Nephron (organoid): ENCODE measurements at regions not wholly inside any gene's neighbourhood (a gene's known extent, or its start where the extent isn't known, plus 50 kb on each side); places are given as distances from the start of the nearest gene placed in this dataset.
"Not testable (repeated sequence)": the region's sequence is repeated elsewhere in the genome, so short reads cannot be mapped to it uniquely, and the experiment has no call there.

ENCODE experiments used
- H3K27ac Mint-ChIP-seq, 3 experiments: 2 replicates each; pipeline ENCODE4 v1.8.0; 2020; ENCODE audit warnings: mixed read lengths in 3 of 3, mild to moderate bottlenecking in 2 of 3, moderate library complexity in 1 of 3
- H3K27me3 Mint-ChIP-seq: 2 replicates; pipeline ENCODE4 v1.8.0; 2021; ENCODE audit warnings: low read depth, mild to moderate bottlenecking, moderate library complexity, mixed read lengths
- H3K36me3 Mint-ChIP-seq: 2 replicates; pipeline ENCODE4 v1.8.0; 2020; ENCODE audit warnings: low read depth, mixed read lengths
- H3K4me1 Mint-ChIP-seq: 2 replicates; pipeline ENCODE4 v1.8.0; 2020; ENCODE audit warnings: mixed read lengths
- H3K4me3 Mint-ChIP-seq, 3 experiments: 2 replicates each; pipeline ENCODE4 v1.8.0; 2020; ENCODE audit warnings: mild to moderate bottlenecking in 3 of 3, mixed read lengths in 3 of 3, moderate library complexity in 2 of 3
- H3K9me3 Mint-ChIP-seq: 2 replicates; pipeline ENCODE4 v1.8.0; 2020; ENCODE audit warnings: mixed read lengths
- TF ChIP-seq, protein P1 (sequence below), 3 experiments: fragments of 200-600 bp; sonication (generic); IDR thresholded peaks; one replicate each; pipeline ENCODE4 v1.5.0; 2021; ENCODE audit warnings: antibody characterized with exemption in 3 of 3; ENCODE audit not compliant: unreplicated experiment in 3 of 3

DNA sequence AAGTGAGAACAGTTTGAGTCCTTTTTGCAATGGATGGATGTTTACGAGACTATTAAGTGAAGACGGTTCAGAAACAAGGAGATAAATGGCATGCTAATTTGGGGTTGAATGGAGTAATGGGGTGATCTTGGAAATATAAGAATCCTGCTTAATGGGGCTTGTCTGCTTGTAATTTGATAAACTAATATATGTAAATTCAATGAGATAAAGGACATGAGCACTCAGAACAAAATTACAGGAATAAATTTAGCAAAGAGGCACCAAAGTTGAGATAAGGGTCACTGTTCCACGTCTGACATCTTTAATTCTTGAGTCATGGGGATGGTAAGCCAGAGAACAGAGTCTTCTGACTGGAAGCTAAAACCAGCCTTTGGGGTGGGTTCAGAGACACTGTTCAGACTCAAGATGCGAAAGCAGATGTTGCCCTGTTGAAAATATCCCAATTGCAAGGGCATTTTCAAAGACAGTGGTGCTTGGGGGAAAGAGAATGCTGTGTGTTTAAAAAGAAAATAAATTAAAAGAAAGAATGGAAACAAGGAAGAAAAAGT, 67.8 kb upstream of the CHRNB4 start:
- Mint-ChIP-seq H3K27me3 (peaks cover 15% of the 10 kb centered on the region), H3K4me3 (no peak overlapping the region), H3K27ac (no peak overlapping the region), H3K4me1 (no peaks in the 10 kb centered on the region), H3K36me3 (no peaks in the 10 kb centered on the region), H3K9me3 (peaks cover 12% of the 10 kb centered on the region)
- TF ChIP-seq, protein P1, sequence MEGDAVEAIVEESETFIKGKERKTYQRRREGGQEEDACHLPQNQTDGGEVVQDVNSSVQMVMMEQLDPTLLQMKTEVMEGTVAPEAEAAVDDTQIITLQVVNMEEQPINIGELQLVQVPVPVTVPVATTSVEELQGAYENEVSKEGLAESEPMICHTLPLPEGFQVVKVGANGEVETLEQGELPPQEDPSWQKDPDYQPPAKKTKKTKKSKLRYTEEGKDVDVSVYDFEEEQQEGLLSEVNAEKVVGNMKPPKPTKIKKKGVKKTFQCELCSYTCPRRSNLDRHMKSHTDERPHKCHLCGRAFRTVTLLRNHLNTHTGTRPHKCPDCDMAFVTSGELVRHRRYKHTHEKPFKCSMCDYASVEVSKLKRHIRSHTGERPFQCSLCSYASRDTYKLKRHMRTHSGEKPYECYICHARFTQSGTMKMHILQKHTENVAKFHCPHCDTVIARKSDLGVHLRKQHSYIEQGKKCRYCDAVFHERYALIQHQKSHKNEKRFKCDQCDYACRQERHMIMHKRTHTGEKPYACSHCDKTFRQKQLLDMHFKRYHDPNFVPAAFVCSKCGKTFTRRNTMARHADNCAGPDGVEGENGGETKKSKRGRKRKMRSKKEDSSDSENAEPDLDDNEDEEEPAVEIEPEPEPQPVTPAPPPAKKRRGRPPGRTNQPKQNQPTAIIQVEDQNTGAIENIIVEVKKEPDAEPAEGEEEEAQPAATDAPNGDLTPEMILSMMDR (IDR thresholded peaks at IDR 0.05; ENCODE audit: unreplicated experiment in 3 of 3): no peak

DNA sequence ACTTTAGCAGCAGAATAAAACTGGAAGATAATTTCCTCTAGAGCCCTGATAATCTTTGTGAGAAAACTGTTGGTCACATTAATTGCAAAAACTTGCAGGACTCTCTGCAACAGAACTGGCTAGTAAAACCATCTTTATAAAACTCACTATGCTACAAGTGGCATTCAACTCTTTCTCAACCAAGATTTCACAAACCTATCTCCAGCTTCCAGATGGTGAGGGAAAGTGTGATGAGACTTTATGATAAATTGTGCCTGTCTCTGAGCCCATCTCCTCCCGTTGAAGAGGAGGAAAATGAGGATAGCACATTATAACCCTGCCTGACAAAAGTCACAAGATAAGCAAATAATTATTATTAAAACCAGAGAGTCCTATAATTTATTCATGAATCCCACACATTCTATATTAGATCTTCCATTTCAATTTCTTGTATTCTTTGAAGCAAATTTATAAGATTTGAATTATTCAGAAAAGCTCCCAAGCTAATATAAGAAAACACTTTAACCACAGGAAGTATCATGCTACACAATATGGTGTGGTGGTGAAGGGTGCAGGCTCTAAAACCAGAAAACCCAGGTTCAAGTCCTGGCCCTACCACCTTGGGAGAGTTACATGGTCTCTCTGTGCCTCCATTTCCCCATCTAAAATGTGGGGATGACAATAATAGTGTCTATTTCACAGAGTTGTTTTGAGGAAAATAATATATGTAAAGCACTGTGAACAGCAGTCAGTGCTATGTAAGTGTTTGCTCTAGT, 65.6 kb upstream of the CHRNB4 start:
- not testable (repeated sequence) for H3K27ac Mint-ChIP-seq, H3K9me3 Mint-ChIP-seq, H3K4me3 Mint-ChIP-seq, H3K36me3 Mint-ChIP-seq, H3K4me1 Mint-ChIP-seq
- peaks cover 15% of the 10 kb centered on the region for H3K27me3 Mint-ChIP-seq

DNA sequence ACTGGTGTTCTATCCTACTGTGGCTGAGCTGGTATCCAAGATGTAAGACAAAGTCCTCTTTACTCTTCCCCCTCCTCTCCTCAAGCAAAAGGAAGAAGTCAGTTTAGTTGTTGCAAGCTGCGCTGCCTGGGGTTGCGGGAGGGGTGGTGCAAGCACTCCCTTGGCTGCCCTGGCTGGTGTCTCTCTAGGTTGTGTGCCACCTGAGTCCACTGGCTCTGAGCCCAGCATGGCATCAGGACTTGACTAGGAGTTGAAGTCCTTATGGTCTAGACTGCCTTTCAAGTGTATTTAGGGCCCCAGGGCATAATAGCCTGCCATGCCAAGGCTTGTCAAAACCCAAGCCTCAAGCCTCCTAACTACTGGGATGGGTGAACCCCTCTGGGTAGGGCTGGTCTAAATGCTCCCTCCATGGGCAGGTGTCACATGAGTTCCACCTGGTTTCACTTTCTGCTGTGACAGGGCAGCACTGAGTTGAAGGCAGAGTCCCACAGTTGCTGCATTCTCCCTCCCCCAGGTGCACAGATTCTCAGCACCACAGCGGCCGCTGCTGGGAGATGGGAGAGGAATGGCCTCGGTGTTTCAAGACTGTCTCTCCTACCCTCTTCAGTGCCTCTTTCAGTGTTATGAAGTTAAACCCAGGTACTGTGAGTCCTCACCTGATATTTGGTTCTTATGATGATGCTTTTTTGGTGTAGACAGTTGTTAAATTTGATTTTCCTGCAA, 62.5 kb upstream of the CHRNB4 start:
- not testable (repeated sequence) for H3K36me3 Mint-ChIP-seq, H3K4me3 Mint-ChIP-seq, H3K27ac Mint-ChIP-seq, H3K4me1 Mint-ChIP-seq
- peaks cover 10% of the 10 kb centered on the region for H3K27me3 Mint-ChIP-seq
- H3K9me3 Mint-ChIP-seq: peaks cover 11% of the 10 kb centered on the region

DNA sequence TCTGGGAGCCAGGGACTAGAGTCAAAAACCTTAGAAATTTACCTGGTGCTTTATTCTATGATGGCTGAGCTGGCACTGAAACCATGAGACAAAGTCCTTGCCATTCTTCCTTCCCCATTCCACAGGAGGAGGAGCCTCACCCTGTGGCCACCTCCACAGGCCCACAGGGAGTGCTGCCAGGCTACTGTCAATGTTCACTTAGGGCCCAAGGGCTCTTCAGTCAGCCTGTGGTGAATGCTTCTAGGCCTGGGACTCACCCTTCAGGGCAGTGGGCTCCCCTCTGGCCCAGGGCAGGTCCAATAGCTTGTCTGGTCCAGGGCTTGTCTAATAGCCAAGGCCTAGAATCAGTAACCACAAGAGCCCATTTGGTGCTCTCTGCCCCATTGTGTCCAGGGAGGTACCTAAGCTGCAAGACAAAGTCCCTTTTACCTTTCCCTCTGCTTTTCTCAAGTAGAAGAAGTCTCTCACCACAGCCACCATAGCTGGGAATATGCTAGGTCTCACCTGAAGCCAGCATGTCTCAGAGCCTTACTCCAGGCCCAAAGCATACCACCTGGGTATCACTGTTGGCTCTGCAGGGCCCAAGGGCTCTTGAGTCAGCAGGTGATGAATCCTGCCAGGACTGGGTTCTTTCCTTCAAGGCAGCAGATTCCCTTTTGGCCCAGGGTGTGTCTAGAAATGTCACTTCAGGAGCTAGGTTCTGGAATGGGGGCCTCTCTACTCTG, 61.8 kb upstream of the CHRNB4 start:
- Mint-ChIP-seq H3K4me1 (no peaks in the 10 kb centered on the region), H3K4me3 (no peak overlapping the region), H3K36me3 (no peaks in the 10 kb centered on the region), H3K27me3 (peaks cover 10% of the 10 kb centered on the region), H3K9me3 (peaks cover 11% of the 10 kb centered on the region), H3K27ac (no peak overlapping the region)
- TF ChIP-seq, protein P1 (IDR thresholded peaks at IDR 0.05; ENCODE audit: unreplicated experiment in 3 of 3): no peak

DNA sequence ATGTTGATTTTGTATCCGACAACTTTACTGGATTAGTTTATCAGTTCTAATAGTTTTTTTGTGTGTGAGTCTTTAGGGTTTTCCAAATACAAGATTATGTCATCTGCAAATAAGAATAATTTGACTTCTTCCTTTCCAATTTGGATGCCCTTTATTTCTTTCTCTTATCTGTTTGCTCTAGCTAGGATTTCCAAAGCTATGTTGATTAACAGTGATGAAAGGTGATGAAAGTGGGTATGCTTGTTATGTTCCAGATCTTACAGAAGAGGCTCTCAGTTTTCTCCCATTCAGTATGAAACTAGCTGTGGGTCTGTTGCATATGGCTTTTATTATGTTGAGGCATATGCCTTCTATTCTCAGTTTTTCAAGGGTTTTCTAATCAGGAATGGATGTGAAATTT, 56.4 kb upstream of the CHRNB4 start:
- TF ChIP-seq, protein P1 (IDR thresholded peaks at IDR 0.05; ENCODE audit: unreplicated experiment in 3 of 3): no peak
- Mint-ChIP-seq H3K4me1 (no peaks in the 10 kb centered on the region), H3K27me3 (no peaks in the 10 kb centered on the region), H3K4me3 (no peak overlapping the region), H3K9me3 (peaks cover 8% of the 10 kb centered on the region), H3K36me3 (no peaks in the 10 kb centered on the region), H3K27ac (no peak overlapping the region)

DNA sequence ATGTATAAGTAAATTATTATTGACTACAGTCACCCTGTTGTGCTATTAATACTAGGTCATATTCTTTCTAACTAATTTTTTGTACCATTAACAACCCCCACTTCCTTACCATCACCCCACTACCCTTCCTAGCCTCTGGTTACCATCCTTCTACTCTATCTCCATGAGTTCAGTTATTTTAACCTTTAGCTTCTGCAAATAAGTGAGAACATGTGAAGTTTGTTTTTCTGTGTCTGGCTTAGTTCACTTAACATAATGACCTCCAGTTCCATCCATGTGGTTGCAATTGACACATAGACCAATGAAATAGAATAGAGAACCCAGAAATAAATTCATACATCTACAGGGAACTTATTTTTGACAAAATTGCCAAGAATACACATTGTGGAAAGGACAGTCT, 55.4 kb upstream of the CHRNB4 start:
- TF ChIP-seq, protein P1 (IDR thresholded peaks at IDR 0.05; ENCODE audit: unreplicated experiment in 3 of 3): no peak
- no peaks in the 10 kb centered on the region for H3K36me3 Mint-ChIP-seq
- peaks cover 3% of the 10 kb centered on the region for H3K9me3 Mint-ChIP-seq
- H3K27ac Mint-ChIP-seq: no peak overlapping the region
- peaks cover 2% of the 10 kb centered on the region for H3K4me1 Mint-ChIP-seq
- no peak overlapping the region for H3K4me3 Mint-ChIP-seq
- no peaks in the 10 kb centered on the region for H3K27me3 Mint-ChIP-seq
